Retinal pigment epithelial cell (primary cell): ENCODE measurements at regions not wholly inside any gene's neighbourhood (a gene's known extent, or its start where the extent isn't known, plus 50 kb on each side); places are given as distances from the start of the nearest gene placed in this dataset.

Experiments used
- DNase-seq: peaks from one replicate; pipeline ENCODE4 v3.0.0-alpha.2; 2010; ENCODE audit warnings: low read depth
- H3K4me3 ChIP-seq: 2 replicates; pipeline ENCODE4 v1.5.1; 2011; ENCODE audit warnings: mild to moderate bottlenecking, low read length, control low read depth, moderate library complexity
- CTCF ChIP-seq: conservative IDR thresholded peaks from 2 replicates; pipeline ENCODE4 v1.5.1; 2011; ENCODE audit warnings: low read depth, low read length, control low read depth, inconsistent platforms

DNA sequence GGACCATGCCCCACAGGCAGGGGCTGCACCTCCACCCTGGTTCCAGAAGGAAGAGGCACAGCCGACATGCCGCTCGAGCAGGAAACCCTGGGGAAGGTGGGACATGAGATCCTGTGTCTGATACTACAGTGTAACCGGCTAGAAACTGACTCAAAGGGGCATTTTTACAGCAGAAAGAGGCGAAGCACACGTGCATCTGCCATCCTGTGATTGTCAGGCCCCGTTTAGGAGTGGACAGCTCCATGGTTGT, 62.7 kb downstream of the SIK1 start:
- no peak for DNase-seq
- no peak for TF ChIP-seq CTCF
- no peak overlapping the region for H3K4me3 ChIP-seq

DNA sequence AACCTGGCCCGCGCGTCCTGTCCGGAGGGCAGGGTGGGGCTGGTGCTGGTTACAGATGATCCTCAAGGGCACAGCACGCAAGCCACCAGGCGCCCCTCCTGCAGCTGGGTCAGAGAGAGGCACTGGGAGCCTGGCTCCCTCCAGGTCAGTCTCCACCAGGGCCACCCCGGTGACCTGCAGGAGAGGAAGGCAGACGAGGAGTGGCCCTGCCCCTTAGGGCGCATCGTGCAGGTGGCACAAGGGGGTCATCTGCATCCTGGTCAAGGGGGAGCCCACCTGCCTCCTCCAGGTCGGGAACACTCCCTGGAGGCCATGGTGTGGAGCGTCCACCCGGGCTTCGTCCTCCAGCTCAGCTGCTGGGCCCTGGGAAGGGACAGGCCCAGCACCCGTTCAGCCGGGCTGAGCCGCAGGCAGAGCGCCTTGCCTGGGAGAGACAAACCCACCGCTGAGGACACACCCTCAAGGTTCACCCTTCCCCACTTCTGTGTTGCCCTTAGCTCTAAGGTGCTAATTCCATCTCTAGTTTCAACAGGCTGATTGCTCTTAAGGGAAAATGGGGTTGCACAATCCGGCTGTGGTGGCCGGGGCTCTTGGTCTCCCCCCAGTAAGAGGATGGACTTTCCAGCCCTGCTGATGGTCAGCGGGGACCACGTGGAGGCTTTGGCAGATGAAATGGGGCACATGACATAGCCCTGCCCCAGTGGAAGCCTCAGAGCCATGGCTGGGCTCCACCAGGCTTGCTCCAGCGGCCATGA, 63.2 kb downstream of the SIK1 start:
- DNase-seq: no peak
- no peak for TF ChIP-seq CTCF
- H3K4me3 ChIP-seq: no peak overlapping the region

- H3K4me3 ChIP-seq: no peak overlapping the region
- TF ChIP-seq CTCF: no peak
- DNase-seq: no peak
These were observed 64.0 kb downstream of the SIK1 start for GRCh38 chr21:43362915-43363314.

GRCh38 chr21:43362321-43362791, 64.6 kb downstream of the SIK1 start:
- H3K4me3 ChIP-seq: no peak overlapping the region
- no peak for TF ChIP-seq CTCF
- no peak for DNase-seq

DNA sequence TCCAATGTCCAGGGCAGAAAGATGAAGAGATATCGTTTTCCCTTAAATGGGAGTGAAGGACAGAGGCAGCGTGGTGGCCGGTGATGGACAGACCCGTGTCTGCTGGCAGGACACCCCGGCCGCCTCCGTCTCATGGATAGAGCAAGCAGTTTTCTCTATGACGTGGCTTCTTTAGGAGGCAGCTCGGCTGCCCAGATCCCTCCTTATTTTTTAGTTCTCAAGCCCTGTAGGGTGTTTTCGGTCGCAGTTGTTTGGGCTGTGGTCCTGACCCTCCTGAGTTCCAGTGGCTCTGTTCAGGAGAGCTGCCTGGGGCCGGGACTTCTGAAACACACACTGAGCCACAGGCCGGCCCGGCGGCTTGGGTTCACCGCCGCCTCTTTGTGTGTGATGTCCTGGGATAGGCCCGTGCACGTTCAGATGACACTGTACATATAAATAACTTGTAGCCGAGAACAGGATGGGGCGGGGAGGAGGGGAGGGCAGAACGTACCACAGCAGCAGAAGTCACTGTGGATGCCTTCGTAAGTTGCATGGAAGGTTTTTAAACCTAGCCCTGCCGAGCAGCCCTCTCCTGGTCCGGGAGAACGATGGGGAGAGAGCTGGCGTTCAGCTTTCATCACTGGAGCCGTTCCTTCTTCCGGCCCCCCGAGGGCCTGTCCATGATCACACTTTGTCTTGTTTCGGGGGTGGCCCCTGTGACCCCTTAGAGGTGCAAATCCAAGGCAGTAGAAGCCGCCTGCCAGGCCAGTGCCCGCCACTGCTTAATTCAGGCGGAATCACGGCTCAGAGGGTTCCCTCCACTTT, 65.2 kb downstream of the SIK1 start:
- TF ChIP-seq CTCF: no peak
- DNase-seq: no peak
- H3K4me3 ChIP-seq: no peak overlapping the region

DNA sequence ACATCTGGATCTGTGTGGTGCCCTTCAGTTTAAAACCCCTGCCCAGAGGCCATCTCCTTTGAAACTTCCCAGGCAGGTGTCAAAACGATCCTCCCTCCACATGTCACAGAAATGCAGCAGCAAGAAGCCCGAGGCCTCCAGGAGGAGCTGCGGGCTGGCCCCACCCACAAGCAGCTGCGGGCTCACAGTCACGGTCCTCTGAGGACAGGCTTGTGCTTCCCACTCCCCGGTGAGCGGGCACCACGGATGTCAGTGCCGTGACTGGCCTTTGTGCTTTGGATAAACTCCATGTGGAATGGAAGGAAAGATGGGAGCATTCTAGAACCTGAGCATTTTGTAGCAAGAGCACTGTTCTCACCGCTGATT, 65.8 kb downstream of the SIK1 start:
- no peak for TF ChIP-seq CTCF
- no peak for DNase-seq
- no peak overlapping the region for H3K4me3 ChIP-seq
